ENCODE measurements at regions not wholly inside any gene's neighbourhood (a gene's known extent, or its start where the extent isn't known, plus 50 kb on each side); places are given as distances from the start of the nearest gene placed in this dataset.
A peak's percentile ranks its signal among the peaks of the same experiment; 100 is the strongest.

- no peaks in the 10 kb centered on the region for H3K27me3 Mint-ChIP-seq
- H3K36me3 Mint-ChIP-seq (ENCODE audit: low read depth), result peaks cover 37% of the 10 kb centered on the region
- ATAC-seq (ENCODE audit: low read depth) (no peak), DNase-seq (no peak)
- CTCF ChIA-PET, result no interaction called here
- H3K4me1 Mint-ChIP-seq, result peaks cover 57% of the 10 kb centered on the region
- peaks cover 3% of the 10 kb centered on the region for H3K9me3 Mint-ChIP-seq
- POLR2A ChIA-PET, result interaction anchor here (0.6 to 1.3 kb wide), 4 partner anchors 13 to 1150 kb away, joined by 3 to 5 read pairs (median 4); no protein-coding TSS in a partner anchor
- intact Hi-C loops (cut with micrococcal nuclease), result loop anchor here (1.0 to 2.0 kb wide), 3 partner anchors 9 to 35 kb away; no protein-coding TSS in a partner anchor
- no peak overlapping the region for H3K27ac Mint-ChIP-seq
- TF ChIP-seq, protein P1, sequence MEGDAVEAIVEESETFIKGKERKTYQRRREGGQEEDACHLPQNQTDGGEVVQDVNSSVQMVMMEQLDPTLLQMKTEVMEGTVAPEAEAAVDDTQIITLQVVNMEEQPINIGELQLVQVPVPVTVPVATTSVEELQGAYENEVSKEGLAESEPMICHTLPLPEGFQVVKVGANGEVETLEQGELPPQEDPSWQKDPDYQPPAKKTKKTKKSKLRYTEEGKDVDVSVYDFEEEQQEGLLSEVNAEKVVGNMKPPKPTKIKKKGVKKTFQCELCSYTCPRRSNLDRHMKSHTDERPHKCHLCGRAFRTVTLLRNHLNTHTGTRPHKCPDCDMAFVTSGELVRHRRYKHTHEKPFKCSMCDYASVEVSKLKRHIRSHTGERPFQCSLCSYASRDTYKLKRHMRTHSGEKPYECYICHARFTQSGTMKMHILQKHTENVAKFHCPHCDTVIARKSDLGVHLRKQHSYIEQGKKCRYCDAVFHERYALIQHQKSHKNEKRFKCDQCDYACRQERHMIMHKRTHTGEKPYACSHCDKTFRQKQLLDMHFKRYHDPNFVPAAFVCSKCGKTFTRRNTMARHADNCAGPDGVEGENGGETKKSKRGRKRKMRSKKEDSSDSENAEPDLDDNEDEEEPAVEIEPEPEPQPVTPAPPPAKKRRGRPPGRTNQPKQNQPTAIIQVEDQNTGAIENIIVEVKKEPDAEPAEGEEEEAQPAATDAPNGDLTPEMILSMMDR (IDR thresholded peaks at IDR 0.05), result no peak
- H3K4me3 Mint-ChIP-seq, result no peak overlapping the region
Observed at GRCh38 chr12:94803939-94804338, 153.6 kb upstream of the TMCC3 start.

DNA sequence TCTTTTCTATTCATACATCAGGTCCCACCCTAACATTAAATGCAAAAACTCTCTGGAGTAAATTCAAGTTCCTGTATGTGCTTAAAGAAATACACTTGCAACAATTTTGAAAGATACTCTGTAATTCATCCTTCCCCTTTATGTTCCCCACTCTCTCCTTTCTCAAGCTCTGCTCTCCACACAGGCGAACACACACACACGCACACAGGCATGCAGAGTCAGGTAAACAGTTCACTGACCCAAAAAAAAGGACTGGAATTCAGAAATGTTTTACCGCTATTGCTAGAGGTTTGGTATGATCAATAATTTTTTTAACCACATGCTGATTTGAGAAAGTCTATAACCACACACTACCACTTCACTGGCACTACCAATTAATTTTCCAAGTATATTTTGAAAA lies 152.4 kb upstream of the TMCC3 start:
- Mint-ChIP-seq H3K27me3 (no peaks in the 10 kb centered on the region), H3K9me3 (peaks cover 3% of the 10 kb centered on the region), H3K36me3 (ENCODE audit: low read depth) (peaks cover 38% of the 10 kb centered on the region), H3K27ac (no peak overlapping the region), H3K4me1 (peaks cover 59% of the 10 kb centered on the region), H3K4me3 (no peak overlapping the region)
- ChIA-PET CTCF (no interaction called here), POLR2A (no interaction called here)
- ATAC-seq (ENCODE audit: low read depth), result no peak
- intact Hi-C loops (cut with micrococcal nuclease), result loop anchor here (1.0 to 2.0 kb wide), 2 partner anchors 7 to 14 kb away; no protein-coding TSS in a partner anchor
- DNase-seq, result no peak
- TF ChIP-seq, protein P1 (IDR thresholded peaks at IDR 0.05), result no peak

- ChIA-PET CTCF (no interaction called here), POLR2A (no interaction called here)
- Mint-ChIP-seq H3K36me3 (ENCODE audit: low read depth) (peaks cover 34% of the 10 kb centered on the region), H3K27me3 (no peaks in the 10 kb centered on the region), H3K9me3 (peaks cover 3% of the 10 kb centered on the region), H3K4me1 (peaks cover 50% of the 10 kb centered on the region), H3K4me3 (no peak overlapping the region), H3K27ac (peak overlapping the region; percentile 7)
- ATAC-seq (ENCODE audit: low read depth), result no peak
- TF ChIP-seq, protein P1 (IDR thresholded peaks at IDR 0.05), result no peak
- no peak for DNase-seq
- intact Hi-C loops (cut with micrococcal nuclease), result loop anchor here (2.0 kb wide), 1 partner anchor 13 kb away; no protein-coding TSS in a partner anchor
Observed at GRCh38 chr12:94801745-94802144, 151.4 kb upstream of the TMCC3 start.

DNA sequence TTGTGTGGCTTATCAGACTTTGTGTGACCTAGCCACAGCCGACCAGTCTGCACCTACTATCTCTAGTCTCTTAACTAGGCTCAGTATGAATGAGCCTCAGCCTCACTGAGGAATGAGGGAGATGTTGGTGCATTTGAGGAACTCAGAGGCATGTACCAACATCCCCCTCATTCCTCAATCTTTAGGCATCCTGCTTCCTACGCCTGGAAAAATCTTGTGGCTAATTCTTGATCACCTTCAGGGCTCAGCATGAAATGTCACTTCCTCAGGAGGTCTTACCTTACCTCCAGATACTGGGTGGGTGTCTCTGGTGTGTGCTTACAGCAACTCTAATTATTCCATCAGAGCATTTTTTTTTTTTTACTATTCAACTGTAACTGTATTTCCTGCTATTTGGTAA lies 148.8 kb upstream of the TMCC3 start:
- no peak for DNase-seq
- peaks cover 42% of the 10 kb centered on the region for H3K36me3 Mint-ChIP-seq (ENCODE audit: low read depth)
- intact Hi-C loops (cut with micrococcal nuclease), result no loop called here
- no peak overlapping the region for H3K27ac Mint-ChIP-seq
- TF ChIP-seq, protein P1 (IDR thresholded peaks at IDR 0.05), result no peak
- H3K4me1 Mint-ChIP-seq, result peaks cover 39% of the 10 kb centered on the region
- ChIA-PET POLR2A (no interaction called here), CTCF (no interaction called here)
- no peak overlapping the region for H3K4me3 Mint-ChIP-seq
- no peaks in the 10 kb centered on the region for H3K27me3 Mint-ChIP-seq
- ATAC-seq (ENCODE audit: low read depth), result no peak
- H3K9me3 Mint-ChIP-seq, result no peaks in the 10 kb centered on the region

- POLR2A ChIA-PET, result no interaction called here
- CTCF ChIA-PET, result no interaction called here
- Mint-ChIP-seq H3K27me3 (no peaks in the 10 kb centered on the region), H3K4me1 (peaks cover 40% of the 10 kb centered on the region), H3K9me3 (no peaks in the 10 kb centered on the region), H3K36me3 (ENCODE audit: low read depth) (peaks cover 45% of the 10 kb centered on the region), H3K4me3 (no peak overlapping the region), H3K27ac (no peak overlapping the region)
- DNase-seq (no peak), ATAC-seq (ENCODE audit: low read depth) (no peak)
- intact Hi-C loops (cut with micrococcal nuclease), result no loop called here
- TF ChIP-seq, protein P1 (IDR thresholded peaks at IDR 0.05), result no peak
Observed at GRCh38 chr12:94798113-94798512, 147.8 kb upstream of the TMCC3 start.
